ENCODE measurements at regions not wholly inside any gene's neighbourhood (a gene's known extent, or its start where the extent isn't known, plus 50 kb on each side); places are given as distances from the start of the nearest gene placed in this dataset.

DNA sequence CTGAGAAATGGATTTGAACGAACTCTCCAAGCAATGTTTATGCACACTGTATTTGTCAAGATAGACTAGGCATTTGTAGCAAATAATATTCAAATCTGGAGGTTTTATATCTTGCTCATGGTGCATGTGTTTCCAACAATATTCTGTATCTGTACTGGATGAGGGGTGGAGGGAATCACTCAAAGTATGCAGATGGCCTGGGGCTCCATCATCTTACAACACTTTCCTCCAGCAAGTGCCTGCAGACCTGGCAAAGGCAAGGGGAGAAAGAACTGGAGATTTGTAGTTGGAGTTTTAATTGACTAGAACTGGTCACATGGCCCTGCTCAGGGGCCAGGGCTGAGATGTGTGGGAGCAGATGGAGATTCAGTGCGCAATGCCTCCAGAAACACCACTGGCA, 309.0 kb downstream of the PLK2 start:
- no peak for DNase-seq (ENCODE audit: low spot score)

GRCh38 chr5:58149746-58150145, 310.1 kb downstream of the PLK2 start:
- no peak for DNase-seq (ENCODE audit: low spot score)

GRCh38 chr5:58149345-58149744, 310.5 kb downstream of the PLK2 start:
- DNase-seq (ENCODE audit: low spot score) = no peak

GRCh38 chr5:58148254-58148775, 311.6 kb downstream of the PLK2 start:
- DNase-seq (ENCODE audit: low spot score) = no peak

DNA sequence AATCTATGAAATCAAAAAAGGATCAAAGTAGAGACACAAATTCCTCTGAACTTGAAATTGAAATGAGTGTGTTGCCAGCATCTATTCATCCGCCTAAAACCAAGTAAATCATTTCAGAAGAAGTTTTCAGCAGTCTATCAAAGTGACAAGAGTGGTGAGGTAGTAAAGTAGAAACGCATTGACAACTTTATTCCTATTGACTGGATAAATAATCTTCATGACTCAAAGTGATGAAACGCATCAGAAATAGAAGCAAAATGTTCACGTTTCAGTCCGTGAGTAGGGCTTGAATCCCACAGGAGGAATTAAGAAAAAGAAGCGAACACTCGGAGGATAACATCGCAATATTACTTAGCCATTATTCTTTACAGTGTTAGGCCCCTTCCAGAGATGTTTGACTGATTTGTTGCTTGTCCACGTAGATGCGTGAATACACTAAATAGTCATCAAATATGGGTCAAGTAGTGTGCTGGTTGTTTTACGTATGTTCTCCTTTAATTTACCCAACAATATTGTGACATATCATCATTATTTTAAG, 314.4 kb downstream of the PLK2 start:
- DNase-seq (ENCODE audit: low spot score) = no peak

DNA sequence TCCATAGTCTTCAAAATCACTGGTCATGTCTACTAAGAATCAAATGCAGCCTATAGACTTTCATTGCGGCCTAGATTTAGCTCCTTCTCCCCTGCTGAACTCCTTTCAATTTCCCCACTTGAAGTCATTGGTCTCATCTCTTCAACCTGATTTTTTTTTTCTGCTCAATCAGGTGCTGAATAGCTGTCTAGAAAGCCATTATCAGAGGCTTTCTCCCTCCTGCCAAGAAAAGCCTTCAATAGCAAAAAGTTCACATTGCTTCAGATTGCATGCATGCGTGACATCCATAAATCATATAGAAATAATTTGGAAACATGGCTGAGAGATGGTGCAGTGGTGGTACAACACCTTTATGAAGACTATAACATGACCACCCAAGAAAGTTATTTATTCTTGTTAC, 316.2 kb downstream of the PLK2 start:
- DNase-seq (ENCODE audit: low spot score) = no peak

- no peak for DNase-seq (ENCODE audit: low spot score)
Observed at GRCh38 chr5:58143181-58143580, 316.7 kb downstream of the PLK2 start.

GRCh38 chr5:58138791-58139190, 321.1 kb downstream of the PLK2 start:
- no peak for DNase-seq (ENCODE audit: low spot score)

- no peak for DNase-seq (ENCODE audit: low spot score)
Observed at GRCh38 chr5:58136406-58136805, 323.5 kb downstream of the PLK2 start.

GRCh38 chr5:58135571-58136335, 324.1 kb downstream of the PLK2 start:
- no peak for DNase-seq (ENCODE audit: low spot score)

DNA sequence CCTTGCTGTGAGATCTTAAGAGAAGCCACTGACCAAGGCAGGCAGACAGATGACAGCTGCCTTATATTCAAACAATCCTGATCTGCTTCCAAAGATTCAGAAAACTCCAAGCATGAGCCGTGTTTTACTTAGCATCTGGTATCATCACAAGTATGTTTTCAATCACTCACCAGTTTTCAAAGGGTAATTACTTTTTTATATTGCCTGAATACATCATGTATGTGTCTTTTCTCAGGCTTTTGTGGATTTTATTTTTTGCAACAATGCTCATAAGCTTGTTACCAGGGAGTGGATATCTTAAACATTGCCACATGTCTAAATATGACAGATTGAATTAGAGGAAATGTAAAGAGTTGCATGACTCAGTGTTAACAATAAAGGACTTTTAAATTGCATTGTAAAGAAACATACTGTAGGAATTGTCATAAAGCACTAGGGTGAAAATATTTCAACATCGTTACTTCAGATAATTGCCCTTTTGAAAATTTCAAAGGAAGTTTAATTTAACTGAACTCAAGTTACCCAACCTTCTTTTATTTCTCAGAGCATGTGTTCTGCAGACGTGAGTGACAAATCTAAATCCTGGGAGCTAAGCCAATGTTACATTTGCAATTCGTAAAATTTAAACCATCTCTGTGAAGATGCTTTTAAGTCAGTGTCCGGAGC, 326.1 kb downstream of the PLK2 start:
- DNase-seq (ENCODE audit: low spot score) = no peak

GRCh38 chr5:58133216-58133615, 326.7 kb downstream of the PLK2 start:
- no peak for DNase-seq (ENCODE audit: low spot score)

DNA sequence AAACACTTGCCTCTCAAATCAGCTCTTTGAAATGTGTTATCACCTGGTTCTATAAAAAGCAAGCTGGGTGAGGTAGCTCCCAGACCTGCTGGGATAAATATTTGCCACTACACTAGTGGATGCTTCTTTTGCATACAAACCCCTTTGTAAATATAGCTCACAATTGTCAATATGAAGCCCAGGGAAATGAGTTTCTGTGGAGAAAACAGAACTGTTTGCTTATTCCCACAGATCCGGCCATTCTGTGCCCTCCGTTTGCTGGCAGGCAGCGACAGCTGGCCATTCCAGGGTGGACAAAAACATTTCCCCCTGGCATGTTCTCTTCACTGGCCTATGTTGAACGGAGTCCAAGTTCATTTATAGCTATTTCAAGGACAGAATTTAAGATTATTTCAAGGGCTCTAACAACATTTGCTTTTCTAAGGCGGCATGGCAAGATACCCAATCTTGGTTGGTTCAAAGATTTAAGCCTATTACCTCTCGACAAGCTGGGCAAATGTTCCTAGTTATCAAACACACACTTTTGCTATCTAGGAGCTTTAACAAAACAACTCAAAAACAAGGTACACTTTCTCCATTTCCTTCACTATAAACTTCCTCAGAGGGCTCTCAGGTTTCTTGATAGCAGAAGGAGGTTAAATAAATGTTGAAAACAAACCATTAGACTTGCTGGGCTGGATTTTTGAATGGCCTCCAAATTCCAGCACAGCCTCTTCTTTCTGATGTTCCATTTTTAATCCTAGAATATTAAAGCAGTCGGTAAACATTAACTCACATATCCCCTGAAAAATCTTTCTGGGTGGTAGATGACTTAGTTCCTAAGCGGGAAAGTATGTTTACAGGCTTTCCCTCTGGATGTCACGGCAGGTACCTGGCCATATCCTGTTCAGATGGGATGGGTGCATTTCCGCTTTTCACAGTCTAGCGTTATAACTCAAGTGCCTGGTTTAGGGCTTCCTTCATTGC, 332.3 kb downstream of the PLK2 start:
- peak; percentile 29 for DNase-seq (ENCODE audit: low spot score)

- DNase-seq (ENCODE audit: low spot score) = no peak
Observed at GRCh38 chr5:58123501-58123900, 336.4 kb downstream of the PLK2 start.

DNA sequence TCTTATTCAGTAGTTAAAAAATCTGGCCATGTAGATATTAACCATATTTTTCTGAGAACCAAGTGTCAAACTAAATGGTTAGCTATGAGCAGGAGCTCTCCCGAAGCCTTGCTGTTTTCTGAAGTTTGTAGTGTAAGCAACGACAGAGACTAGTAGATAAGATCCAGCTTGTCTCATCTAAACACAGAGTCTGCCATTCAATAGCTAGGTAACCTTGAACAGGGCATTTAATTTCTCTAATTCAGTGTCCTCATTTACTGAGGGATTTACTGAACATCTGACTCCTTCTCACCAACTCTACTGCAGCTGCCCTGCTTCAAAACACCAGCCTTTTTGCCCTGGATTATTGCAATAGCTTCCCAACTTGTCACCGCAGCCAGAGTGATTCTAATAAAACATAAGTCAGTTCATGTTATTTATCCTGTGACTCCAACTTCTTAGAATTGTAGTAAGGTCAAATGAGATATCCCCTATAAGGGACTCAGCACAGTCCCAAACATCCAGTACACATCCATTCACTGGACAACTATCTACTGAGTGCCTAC, 337.0 kb downstream of the PLK2 start:
- DNase-seq (ENCODE audit: low spot score) = no peak

GRCh38 chr5:58122157-58122556, 337.7 kb downstream of the PLK2 start:
- no peak for DNase-seq (ENCODE audit: low spot score)

DNA sequence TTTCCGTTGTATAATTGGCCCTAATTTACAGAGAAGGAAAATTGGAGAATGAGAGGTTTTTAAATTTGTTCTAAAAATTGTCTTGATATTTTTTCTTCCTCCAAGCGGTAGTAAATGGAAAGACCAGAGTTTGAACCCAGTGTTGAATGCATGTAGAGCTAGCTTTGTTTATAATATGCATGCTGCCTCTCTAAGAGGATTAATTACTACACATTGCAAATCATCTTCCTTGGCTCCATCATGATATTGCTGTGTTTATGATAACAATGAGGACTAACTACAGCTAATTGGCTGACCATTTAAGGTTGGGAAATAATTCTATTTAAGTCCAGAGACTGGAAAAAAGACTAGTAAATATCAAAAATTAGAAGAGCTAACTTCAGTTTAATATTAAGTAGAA, 338.5 kb downstream of the PLK2 start:
- no peak for DNase-seq (ENCODE audit: low spot score)

DNA sequence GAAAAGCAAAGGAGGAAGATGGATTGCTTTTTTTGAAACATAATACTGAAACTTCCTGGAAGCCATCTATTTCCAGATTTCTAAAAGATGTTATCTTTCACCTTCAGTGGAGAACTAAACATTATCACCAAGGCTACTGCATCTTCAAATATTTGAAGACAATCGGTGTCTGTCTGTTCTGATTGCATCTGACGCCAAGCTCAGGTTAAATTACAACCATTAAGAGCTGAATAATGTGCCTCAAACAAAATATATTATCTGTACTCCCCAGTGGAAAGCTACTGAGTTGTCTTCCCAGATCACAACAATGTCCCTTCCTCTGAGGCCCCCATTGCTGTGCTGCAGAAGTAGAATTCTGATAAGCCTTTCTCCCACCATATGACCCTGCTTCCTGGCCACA, 342.3 kb downstream of the PLK2 start:
- DNase-seq (ENCODE audit: low spot score) = no peak

DNA sequence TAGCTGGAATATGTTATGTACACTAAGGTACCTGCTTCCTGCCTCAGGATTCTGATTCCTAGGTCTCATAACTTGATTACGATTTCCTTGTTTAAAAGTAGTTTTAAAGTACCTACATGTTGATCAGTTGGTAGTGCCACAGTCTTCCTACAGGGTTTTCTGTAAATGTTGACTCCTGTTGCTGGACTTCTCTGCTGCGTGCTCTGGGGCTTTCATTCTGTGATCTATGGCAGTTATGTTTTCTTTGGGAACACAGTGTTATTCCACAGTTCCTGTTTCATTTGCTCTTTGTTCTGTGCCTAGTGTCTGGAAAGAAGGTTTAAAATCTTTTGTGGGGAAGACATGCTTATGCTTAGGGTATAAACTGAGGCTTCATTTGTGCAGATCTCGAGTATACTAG, 343.5 kb downstream of the PLK2 start:
- DNase-seq (ENCODE audit: low spot score) = no peak

- no peak for DNase-seq (ENCODE audit: low spot score)
Observed at GRCh38 chr5:58115811-58116210, 344.1 kb downstream of the PLK2 start.

- DNase-seq (ENCODE audit: low spot score) = no peak
Observed at GRCh38 chr5:58114324-58114723, 345.6 kb downstream of the PLK2 start.

DNA sequence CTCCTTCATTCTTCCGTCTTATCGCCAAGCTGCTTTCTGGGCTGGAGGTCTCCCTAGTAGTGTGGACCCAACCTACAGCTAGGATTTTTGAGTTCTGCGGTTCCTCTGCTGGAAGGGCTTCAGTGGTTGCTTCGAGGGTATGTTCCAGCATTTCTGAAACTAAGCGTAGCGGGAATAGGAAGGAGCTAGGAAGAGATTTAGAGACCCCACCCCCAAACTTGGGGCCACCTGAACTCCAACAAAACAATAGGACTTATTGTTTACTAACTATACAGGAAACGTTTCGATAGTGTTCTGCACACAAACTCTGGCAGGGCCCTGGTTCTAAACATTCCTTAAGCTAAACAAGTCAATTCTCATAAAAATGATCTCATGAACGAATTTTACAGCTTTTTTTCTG, 346.7 kb downstream of the PLK2 start:
- DNase-seq (ENCODE audit: low spot score) = no peak

All from cerebellar cortex (tissue), 1 donor.